GM23338 (cell line): ENCODE measurements at regions not wholly inside any gene's neighbourhood (a gene's known extent, or its start where the extent isn't known, plus 50 kb on each side); places are given as distances from the start of the nearest gene placed in this dataset.

Experiments
- CREB1 ChIP-seq: fragments of 250-450 bp; sonication (Bioruptor Pico); IDR thresholded peaks from 2 replicates; pipeline ENCODE4 v1.5.0; 2020; ENCODE audit warnings: low read depth, mild to moderate bottlenecking, moderate library complexity
- EZH2 ChIP-seq: fragments of 200-600 bp; sonication (generic); IDR thresholded peaks from one replicate; pipeline ENCODE4 v1.8.0; 2017; ENCODE audit warnings: antibody characterized with exemption, mild to moderate bottlenecking, low read depth; ENCODE audit not compliant: unreplicated experiment
- EZH2phosphoT487 ChIP-seq: fragments of 200-600 bp; sonication (generic); IDR thresholded peaks from one replicate; pipeline ENCODE4 v1.8.1; 2018; ENCODE audit warnings: antibody characterized with exemption; ENCODE audit not compliant: unreplicated experiment
- NANOG ChIP-seq: IDR thresholded peaks from 2 replicates; pipeline ENCODE4 v1.6.1; 2016; ENCODE audit warnings: antibody characterized with exemption, borderline replicate concordance
- POLR2AphosphoS5 ChIP-seq: IDR thresholded peaks from 2 replicates; pipeline ENCODE4 v1.6.1; 2016; ENCODE audit warnings: antibody characterized with exemption, low read depth
- STAT1 ChIP-seq: IDR thresholded peaks from one replicate; pipeline ENCODE4 v1.6.1; 2016; ENCODE audit warnings: antibody characterized with exemption; ENCODE audit not compliant: unreplicated experiment
- ZNF114 ChIP-seq: fragments of 250-450 bp; sonication (Bioruptor Pico); IDR thresholded peaks from 2 replicates; pipeline ENCODE4 v1.5.0; 2020; ENCODE audit warnings: mild to moderate bottlenecking, moderate library complexity
- TF ChIP-seq, protein P1 (sequence below): IDR thresholded peaks from 2 replicates; pipeline ENCODE4 v1.6.1; 2016; ENCODE audit warnings: antibody characterized with exemption
- TF ChIP-seq, protein P2 (sequence below), 2 experiments: fragments of 200-600 bp in 1 of 2; sonication (generic) in 1 of 2; conservative IDR thresholded peaks; 2 replicates each; pipeline versions ENCODE4 v1.5.1 to v1.6.1; 2016 to 2017; ENCODE audit warnings: antibody characterized with exemption in 2 of 2, low read depth in 2 of 2, mild to moderate bottlenecking in 2 of 2, moderate library complexity in 1 of 2
- TF ChIP-seq, protein P3 (sequence below): IDR thresholded peaks from one replicate; pipeline ENCODE4 v1.6.1; 2018; ENCODE audit warnings: antibody characterized with exemption; ENCODE audit not compliant: unreplicated experiment

DNA sequence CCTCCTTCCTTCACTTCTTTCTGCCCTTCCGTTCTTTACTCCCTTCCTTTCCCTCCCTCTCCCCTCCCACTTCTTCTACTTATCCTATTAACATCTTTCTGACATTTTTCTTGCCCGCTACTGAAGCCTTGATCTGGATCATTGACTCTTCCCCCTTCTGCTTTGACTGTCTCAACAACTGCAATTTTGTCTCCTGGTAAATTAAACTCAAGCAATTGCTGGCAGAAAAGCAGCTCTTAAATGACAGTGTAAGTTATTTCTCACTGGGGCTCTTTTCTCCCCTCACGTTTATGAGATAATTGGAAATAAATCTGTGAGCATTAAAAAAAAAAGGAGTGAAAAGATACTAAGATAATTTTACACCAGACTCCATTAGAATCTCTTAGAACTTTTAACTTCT is 120.0 kb downstream of the SLC17A6 start:
- TF ChIP-seq, protein P1, sequence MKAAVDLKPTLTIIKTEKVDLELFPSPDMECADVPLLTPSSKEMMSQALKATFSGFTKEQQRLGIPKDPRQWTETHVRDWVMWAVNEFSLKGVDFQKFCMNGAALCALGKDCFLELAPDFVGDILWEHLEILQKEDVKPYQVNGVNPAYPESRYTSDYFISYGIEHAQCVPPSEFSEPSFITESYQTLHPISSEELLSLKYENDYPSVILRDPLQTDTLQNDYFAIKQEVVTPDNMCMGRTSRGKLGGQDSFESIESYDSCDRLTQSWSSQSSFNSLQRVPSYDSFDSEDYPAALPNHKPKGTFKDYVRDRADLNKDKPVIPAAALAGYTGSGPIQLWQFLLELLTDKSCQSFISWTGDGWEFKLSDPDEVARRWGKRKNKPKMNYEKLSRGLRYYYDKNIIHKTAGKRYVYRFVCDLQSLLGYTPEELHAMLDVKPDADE = no peak
- TF ChIP-seq, protein P2, sequence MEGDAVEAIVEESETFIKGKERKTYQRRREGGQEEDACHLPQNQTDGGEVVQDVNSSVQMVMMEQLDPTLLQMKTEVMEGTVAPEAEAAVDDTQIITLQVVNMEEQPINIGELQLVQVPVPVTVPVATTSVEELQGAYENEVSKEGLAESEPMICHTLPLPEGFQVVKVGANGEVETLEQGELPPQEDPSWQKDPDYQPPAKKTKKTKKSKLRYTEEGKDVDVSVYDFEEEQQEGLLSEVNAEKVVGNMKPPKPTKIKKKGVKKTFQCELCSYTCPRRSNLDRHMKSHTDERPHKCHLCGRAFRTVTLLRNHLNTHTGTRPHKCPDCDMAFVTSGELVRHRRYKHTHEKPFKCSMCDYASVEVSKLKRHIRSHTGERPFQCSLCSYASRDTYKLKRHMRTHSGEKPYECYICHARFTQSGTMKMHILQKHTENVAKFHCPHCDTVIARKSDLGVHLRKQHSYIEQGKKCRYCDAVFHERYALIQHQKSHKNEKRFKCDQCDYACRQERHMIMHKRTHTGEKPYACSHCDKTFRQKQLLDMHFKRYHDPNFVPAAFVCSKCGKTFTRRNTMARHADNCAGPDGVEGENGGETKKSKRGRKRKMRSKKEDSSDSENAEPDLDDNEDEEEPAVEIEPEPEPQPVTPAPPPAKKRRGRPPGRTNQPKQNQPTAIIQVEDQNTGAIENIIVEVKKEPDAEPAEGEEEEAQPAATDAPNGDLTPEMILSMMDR (conservative IDR thresholded peaks at IDR 0.05; ENCODE audit: low read depth in 2 of 2) = no peak
- TF ChIP-seq EZH2phosphoT487 (no peak), EZH2 (no peak), POLR2AphosphoS5 (no peak), NANOG (no peak), STAT1 (no peak), ZNF114 (CRISPR knock-in tag) (no peak), CREB1 (CRISPR knock-in tag) (no peak)
- TF ChIP-seq, protein P3, sequence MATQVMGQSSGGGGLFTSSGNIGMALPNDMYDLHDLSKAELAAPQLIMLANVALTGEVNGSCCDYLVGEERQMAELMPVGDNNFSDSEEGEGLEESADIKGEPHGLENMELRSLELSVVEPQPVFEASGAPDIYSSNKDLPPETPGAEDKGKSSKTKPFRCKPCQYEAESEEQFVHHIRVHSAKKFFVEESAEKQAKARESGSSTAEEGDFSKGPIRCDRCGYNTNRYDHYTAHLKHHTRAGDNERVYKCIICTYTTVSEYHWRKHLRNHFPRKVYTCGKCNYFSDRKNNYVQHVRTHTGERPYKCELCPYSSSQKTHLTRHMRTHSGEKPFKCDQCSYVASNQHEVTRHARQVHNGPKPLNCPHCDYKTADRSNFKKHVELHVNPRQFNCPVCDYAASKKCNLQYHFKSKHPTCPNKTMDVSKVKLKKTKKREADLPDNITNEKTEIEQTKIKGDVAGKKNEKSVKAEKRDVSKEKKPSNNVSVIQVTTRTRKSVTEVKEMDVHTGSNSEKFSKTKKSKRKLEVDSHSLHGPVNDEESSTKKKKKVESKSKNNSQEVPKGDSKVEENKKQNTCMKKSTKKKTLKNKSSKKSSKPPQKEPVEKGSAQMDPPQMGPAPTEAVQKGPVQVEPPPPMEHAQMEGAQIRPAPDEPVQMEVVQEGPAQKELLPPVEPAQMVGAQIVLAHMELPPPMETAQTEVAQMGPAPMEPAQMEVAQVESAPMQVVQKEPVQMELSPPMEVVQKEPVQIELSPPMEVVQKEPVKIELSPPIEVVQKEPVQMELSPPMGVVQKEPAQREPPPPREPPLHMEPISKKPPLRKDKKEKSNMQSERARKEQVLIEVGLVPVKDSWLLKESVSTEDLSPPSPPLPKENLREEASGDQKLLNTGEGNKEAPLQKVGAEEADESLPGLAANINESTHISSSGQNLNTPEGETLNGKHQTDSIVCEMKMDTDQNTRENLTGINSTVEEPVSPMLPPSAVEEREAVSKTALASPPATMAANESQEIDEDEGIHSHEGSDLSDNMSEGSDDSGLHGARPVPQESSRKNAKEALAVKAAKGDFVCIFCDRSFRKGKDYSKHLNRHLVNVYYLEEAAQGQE = no peak
